ENCODE measurements at regions not wholly inside any gene's neighbourhood (a gene's known extent, or its start where the extent isn't known, plus 50 kb on each side); places are given as distances from the start of the nearest gene placed in this dataset.

- H3K4me1 ChIP-seq, result no peaks in the 10 kb centered on the region
- no peak overlapping the region for H3K4me3 ChIP-seq (ENCODE audit: low read depth, low read length)
- H3K36me3 ChIP-seq, result no peaks in the 10 kb centered on the region
- no peak for TF ChIP-seq CTCF (IDR thresholded peaks at IDR 0.05; ENCODE audit: low read depth, low read length)
- H3K9me3 ChIP-seq, result no peaks in the 10 kb centered on the region
- peaks cover 7% of the 10 kb centered on the region for H3K27me3 ChIP-seq
- no peak for DNase-seq
These were observed 313.3 kb downstream of the BMP7 start for GRCh38 chr20:56953048-56953586.

- Histone ChIP-seq H3K9me3 (no peaks in the 10 kb centered on the region), H3K27me3 (peaks cover 7% of the 10 kb centered on the region), H3K36me3 (no peaks in the 10 kb centered on the region), H3K4me3 (ENCODE audit: low read depth, low read length) (no peak overlapping the region), H3K4me1 (no peaks in the 10 kb centered on the region)
- TF ChIP-seq CTCF (IDR thresholded peaks at IDR 0.05; ENCODE audit: low read depth, low read length), result no peak
- no peak for DNase-seq
These were observed 311.6 kb downstream of the BMP7 start for GRCh38 chr20:56954797-56955196.

GRCh38 chr20:56955680-56956079, 310.8 kb downstream of the BMP7 start:
- no peak for TF ChIP-seq CTCF (IDR thresholded peaks at IDR 0.05; ENCODE audit: low read depth, low read length)
- Histone ChIP-seq H3K27me3 (peaks cover 7% of the 10 kb centered on the region), H3K9me3 (no peaks in the 10 kb centered on the region), H3K36me3 (no peaks in the 10 kb centered on the region), H3K4me3 (ENCODE audit: low read depth, low read length) (no peak overlapping the region), H3K4me1 (no peaks in the 10 kb centered on the region)
- DNase-seq, result no peak

DNA sequence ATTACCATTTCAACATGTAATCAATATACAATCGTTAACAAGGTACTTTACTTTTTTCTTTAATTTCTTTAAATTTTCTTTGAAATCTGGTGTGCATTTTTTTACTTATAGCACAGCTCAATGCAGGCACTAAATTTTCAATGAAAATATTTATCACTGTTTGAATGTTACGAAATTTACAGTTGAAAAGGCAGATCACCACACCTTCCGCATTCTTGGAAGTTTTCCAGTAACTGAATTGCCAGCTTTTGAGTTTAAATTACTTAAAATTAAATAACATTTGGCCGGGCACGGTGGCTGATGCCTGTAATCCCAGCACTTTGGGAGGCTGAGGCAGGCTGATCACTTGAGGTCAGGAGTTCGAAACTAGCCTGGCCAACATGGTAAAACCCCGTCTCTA, 309.9 kb downstream of the BMP7 start:
- TF ChIP-seq CTCF (IDR thresholded peaks at IDR 0.05; ENCODE audit: low read depth, low read length), result no peak
- H3K27me3 ChIP-seq, result peaks cover 7% of the 10 kb centered on the region
- DNase-seq, result no peak

DNA sequence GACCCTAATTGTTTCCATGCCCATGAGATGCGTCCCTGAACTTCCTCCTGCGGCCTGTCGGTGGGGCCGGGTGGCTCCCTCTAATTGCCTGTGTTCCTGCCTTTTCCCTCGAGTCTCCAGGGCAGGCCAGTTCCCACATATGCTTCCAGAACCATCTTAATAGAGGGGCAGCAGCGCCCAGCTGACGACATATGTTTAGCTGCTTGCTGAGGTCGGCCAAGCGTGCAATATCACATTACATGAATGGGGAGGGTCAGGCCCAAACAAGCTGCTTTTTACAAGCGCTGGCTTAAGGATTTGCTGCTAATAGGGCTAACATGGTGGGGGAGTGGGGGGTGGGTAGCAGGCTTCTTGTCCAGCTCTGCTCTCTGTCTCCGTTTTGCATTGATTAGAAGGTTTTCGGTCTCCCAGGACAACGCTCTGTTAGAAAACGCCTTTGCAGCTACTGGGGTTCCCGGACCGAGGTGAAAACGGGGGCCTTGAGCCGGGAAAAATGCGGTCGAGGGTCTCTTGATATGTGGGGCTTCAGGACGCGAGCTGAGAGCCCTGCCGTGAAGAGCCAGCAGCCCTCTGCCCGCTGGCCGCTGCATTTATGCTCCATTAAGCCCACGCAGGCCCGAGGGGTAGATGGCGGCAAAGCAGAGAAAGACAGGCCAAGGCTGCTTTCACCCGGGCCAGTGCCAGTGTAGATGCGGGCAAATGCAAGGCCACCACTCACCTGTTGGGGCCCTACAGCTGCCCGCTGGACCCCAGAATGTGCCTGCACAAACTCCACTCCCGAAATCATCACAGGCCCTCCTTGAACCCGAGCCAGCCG, 308.5 kb downstream of the BMP7 start:
- H3K4me3 ChIP-seq (ENCODE audit: low read depth, low read length), result peak overlapping the region; percentile 19; the same call in 1 of the 2 replicates
- peaks cover under 1% of the 10 kb centered on the region; the same call in 1 of the 2 replicates for H3K27me3 ChIP-seq
- no peaks in the 10 kb centered on the region for H3K36me3 ChIP-seq
- 0 out of 2 replicates have a peak, but pooled peaks have one; percentile 8 for TF ChIP-seq CTCF (IDR thresholded peaks at IDR 0.05; ENCODE audit: low read depth, low read length)
- DNase-seq, result peak; percentile 49
- no peaks in the 10 kb centered on the region for H3K9me3 ChIP-seq
- H3K4me1 ChIP-seq, result no peaks in the 10 kb centered on the region

More for the DNA sequence above, 309.9 kb downstream of the BMP7 start:
- Histone ChIP-seq H3K4me1 (no peaks in the 10 kb centered on the region), H3K9me3 (no peaks in the 10 kb centered on the region), H3K36me3 (no peaks in the 10 kb centered on the region), H3K4me3 (ENCODE audit: low read depth, low read length) (no peak overlapping the region)

DNA sequence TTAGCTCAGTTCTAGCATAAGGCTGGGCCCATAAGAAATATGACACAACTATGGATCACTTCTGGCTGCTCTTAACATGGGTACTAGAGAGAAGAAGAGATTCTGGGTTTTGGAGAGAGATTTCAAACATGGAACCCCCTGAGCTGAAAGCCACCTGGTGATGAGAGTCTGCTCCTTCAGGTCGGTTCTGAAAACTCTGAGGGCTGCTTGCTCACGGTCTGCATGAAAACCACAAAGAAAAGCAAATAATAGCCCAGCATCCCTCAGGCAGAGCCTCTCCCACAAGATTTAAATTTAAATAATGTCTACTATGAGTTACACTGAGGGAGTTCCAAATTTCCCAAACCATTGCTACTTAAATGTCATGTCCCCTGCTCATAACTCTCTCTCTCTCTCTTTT, 301.5 kb downstream of the BMP7 start:
- H3K27me3 ChIP-seq, result no peaks in the 10 kb centered on the region
- no peak for DNase-seq
- no peak overlapping the region for H3K4me3 ChIP-seq (ENCODE audit: low read depth, low read length)
- no peaks in the 10 kb centered on the region for H3K4me1 ChIP-seq
- no peak for TF ChIP-seq CTCF (IDR thresholded peaks at IDR 0.05; ENCODE audit: low read depth, low read length)
- no peaks in the 10 kb centered on the region for H3K9me3 ChIP-seq
- H3K36me3 ChIP-seq, result no peaks in the 10 kb centered on the region

Data from BE2C (cell line).